Stimulated activated CD4-positive, alpha-beta T cell treated with anti-CD3 and anti-CD28 coated beads, Interleukin-15, amount 100 ng/mL, for 24 hours (primary cell): ENCODE measurements at regions not wholly inside any gene's neighbourhood (a gene's known extent, or its start where the extent isn't known, plus 50 kb on each side); places are given as distances from the start of the nearest gene placed in this dataset.

ENCODE experiments used
- DNase-seq: peaks from one replicate; pipeline ENCODE4 v3.0.0-alpha.2; 2020

DNA sequence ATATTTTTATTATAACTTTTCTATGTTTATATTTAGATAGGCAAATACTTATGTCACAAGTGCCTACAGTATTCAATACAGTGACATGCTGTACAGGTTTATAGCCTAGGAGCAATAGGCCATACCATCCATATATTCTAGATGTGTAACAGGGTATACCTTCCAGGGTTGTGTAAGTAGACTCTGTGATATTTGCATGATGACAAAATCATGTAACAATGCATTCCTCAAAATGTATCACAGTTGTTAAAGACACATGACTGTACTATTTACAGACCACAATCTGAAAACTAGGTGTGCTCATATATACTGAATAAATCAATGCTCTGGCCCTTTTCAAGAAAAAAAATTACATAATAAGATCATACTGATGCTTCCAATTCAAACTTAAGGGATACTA lies 433.2 kb upstream of the RGPD4 start:
- no peak for DNase-seq

DNA sequence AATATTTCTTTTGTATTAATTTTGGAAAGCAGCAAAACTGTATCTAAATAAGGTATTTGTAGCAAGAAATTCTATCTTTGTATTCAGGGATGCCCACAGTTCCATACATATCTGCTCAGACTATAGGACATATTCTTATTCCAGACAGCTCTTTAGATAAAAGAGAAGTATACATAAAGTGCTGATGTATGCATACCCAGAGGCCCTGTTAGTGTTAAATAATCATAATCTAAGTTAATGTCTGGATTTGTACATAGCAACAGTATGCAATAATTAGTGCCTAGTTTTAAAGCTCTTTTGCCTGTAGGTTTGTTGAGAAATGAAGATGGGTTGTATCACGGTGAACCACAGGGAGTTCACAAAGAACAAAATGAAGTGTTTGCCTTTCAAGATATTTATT lies 428.0 kb upstream of the RGPD4 start:
- no peak for DNase-seq

DNA sequence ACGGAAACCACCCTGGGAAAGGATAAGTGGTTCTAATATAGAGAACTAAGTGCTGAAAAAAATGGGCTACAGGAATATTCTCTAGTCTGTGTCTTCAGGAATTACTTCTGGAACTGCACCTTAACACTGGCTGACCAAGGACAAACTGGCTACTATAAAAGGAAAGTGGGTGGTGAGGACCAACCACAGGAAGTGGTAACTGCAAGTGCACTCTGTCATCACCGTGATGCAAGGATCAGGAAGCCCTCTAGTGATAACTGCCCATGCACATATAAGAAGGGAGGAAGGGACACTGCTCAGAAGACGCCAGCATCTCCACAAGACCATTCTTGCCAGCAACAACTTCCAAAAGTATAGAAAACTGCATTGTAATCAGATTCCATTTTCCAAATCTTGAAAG lies 424.4 kb upstream of the RGPD4 start:
- DNase-seq = no peak

DNA sequence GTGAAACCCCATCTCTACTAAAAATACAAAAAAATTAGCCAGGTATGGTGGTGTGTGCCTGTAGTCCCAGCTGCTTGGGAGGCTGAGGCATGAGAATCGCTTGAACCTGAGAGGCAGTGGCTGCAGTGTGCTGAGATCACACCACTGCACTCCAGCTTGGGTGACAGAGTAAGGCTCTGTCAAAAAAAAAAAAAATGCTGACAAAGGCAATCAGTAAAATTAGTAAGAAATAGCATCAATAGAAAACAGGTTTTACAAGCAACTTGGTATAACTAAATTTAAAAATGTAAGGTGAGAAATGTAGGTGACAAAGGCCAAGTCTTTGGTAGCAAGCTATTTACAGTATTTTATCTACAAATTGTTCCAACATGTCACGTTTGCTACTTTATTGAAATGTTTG lies 421.4 kb upstream of the RGPD4 start:
- no peak for DNase-seq

DNA sequence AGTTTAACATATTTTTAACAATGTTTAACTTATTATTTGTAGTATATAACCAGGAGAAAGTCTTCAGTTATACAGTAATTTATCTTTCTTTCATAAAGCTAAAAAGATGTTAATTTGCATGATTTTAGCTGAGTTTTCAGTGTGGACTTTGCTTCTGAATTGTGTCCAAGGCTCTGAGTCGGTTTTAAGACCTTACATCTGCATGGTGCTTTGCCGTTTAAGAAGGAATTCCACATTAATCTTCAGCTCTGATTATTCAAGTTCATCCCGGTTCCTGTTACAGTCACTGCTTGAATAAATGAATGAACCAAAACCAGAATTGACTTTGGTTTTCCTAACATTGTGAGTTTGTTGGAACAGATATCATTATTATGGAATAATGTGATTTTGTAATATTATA lies 419.7 kb upstream of the RGPD4 start:
- no peak for DNase-seq

DNA sequence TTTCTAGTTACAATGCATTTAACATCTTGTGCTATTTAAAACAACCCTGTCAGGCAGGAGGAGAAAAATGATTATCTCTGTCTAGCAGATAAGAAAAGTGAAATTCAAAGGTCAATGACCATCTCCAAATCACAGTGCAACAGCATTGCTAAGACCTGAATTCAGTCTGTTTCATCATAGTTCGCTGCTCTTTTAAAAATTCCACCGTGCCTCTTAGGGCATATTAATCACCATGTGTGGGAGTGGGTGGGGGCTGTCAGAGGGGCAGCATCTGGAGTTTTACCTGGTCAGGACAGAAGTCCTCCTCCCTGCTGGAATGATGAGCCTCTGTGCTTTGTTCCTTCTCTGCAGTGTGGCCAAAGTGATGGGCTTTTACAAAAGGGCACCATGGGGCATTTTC lies 418.7 kb upstream of the RGPD4 start:
- DNase-seq = no peak

DNA sequence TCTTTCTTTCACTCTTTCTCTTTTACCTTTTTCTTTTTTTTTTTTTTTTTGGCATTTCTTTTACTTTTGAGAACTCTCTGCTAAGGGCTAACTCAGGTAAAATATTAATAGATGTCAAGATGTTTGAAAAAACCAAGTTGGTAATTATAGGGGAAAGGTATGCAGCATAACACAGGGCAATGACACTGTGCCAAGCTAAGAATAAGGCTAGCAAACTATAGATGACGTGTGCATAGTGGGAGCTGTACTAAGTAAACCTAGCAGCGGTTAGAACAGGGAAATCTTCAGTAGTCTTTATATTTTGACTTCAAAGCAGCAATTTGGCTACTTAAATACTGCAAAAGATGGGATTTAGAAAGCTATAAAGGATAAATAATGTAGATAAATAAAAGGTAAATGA lies 415.4 kb upstream of the RGPD4 start:
- DNase-seq = no peak

DNA sequence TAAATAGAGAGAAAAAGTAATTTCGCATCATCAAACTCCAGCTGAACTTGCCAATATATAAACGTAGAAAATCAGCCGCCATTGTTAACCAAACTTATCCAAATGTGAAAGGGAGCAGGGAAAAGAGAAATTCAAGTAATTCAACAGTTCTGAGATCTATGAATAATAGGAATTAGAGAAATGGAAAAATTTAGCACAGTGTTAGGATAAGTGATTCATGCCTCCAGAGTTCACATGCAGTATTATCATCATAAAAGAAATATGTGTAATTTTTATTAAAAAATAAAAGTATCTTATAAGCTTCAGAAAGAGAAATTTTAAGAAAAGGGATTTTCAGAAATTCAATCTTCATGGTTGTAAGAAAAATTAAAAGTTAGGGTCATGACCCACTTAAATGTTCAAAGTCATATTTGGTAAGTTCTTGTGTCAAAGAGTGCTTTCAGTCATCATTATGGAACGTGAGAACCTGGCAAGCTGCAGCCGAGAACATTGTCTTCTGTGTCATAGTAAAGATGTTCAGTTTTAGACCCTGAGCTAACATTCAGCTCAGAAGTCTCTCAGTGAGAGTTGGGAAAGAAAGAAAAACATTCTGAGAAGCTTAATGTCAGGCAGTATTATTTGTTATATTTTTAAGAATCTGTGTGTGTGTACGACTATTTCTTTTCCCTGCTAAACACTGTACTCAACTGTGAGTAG lies 414.3 kb upstream of the RGPD4 start:
- DNase-seq = no peak

DNA sequence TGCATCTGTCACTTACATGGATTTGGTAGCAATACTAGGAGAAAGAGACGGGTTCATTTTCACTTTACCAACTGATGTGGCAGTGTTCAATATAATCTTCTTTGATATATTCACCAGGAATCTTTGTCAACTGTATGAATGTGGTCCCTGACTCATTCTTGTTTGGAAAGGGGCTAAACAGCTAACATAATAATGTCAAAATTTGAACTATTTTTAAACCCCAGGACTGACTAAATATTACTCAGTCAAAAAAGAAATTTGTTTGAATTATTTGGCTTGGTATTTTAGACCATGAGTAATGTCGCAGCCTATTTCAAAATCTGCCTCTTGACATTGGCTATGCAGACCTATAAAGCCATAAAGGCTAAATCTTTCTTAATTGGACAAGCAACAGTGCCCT lies 413.7 kb upstream of the RGPD4 start:
- no peak for DNase-seq

DNA sequence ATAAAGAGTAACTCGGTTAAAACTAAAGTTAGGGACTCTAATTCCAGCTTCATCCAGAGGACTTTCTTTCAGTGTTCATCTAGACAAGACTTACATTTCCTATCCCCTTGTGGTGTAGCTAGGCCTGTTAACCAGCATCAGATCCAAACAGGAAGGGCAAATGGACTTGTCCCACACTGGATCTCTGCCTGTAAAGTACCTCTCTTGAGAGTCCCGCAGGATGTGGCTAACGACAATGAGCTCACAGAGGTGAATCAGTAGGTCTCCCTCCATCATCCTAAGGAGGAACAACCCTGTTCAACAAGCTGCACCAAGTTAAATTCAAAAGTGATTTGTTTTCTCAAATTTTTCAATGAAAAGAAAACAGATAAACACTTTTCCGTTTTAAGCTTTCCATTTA lies 412.3 kb upstream of the RGPD4 start:
- DNase-seq = no peak

DNA sequence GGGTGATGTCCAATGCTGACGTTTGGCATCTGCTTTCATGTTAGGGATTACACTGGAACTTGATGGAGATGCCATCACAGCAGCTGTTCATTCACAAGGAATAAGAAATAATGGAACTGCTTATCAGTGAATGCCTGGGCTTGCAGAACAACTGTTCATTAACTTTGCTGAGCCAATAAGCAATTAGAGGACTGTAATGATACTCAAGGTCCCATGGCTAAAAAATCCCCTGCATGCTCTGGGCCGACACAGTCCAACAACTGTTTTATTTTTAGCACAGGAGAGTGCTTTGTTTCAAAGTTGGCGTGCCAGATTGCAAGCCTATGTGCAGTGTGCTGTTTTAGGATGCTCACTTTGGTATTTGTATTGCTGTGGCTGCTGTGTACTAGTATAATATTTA lies 408.0 kb upstream of the RGPD4 start:
- no peak for DNase-seq

DNA sequence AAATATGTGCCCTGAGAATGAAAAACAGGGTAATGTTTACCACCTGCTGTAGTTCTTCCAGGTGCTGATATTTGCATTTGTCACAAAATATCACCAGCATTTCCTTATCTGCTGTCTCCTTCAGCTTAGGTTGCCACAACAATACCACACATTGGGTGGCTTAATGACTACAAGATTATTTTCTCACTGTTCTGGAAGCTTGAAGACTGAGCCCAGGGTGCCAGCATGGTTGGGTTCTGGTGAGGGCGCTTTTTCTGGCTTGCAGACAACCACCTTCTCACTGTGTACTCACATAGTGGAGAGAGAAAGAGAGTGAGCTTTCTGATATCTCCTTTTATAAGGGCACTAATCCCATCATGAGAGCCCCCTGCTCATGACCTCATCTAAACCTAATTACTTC lies 407.5 kb upstream of the RGPD4 start:
- no peak for DNase-seq

DNA sequence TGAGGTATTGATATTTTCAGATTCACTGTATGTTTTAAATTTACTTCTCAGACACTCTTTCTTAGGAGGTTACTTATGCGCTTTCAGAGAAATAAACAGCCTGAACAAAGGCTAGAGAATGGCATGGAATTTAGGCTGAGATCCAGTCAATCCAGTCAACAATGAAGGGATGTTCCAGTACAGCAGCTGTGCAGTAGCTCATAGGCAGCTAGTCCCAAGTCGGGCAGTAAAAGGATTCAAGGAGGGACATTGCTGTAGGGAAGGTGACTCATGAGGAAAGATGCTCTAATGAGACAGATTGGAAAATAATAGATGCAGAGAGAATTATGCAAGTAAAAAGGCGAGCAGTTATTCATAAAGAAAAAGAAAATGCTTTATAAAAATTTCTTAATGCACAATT lies 397.9 kb upstream of the RGPD4 start:
- no peak for DNase-seq

DNA sequence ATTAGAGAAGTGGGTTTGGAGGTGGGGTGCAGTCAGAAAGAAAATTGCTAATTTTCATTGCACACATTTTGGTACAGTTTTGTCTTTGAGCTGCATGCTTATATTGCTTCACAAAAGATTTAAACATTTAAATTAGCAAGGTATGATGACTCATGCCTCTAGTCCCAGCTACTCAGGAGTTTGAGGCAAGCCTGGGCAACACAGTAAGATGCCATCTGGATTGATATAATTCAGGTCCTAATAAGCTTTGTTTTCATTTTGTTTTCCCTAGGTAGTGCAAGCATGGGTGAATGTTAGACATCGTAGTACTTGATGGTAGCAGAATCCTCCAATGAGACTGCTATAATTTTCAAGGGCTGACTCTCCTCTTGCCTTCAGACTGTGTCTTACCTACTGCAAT lies 396.7 kb upstream of the RGPD4 start:
- no peak for DNase-seq

DNA sequence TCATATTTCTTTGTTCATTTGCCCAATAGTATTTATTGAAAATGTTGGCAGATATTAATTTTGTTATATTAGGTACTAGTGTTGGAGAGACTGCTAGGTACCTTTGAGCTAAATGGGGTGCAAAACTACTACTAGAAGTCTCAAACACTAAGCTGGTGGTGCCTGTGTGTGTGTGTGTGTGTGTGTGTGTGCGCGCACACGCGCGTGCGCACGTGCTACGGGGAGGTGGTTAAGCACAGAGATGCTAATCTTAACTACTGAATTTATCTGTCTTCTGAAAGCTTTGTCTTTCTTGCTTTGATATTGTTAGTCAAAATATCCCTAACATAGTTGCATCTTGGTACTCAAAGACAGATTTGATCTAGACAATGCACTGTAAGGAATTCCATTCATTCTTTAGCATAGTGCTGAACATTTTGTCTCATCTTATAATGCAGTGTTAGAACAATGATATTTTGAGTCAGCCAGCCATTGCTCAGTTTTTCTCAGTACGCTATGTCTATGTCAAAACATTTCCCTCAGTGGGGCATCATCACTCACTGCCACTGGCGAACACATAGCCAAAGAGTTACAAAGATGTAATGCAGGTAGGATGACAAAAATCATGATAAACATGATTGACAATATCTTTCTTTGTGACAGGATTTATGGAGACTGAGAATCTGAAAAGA lies 396.0 kb upstream of the RGPD4 start:
- no peak for DNase-seq

DNA sequence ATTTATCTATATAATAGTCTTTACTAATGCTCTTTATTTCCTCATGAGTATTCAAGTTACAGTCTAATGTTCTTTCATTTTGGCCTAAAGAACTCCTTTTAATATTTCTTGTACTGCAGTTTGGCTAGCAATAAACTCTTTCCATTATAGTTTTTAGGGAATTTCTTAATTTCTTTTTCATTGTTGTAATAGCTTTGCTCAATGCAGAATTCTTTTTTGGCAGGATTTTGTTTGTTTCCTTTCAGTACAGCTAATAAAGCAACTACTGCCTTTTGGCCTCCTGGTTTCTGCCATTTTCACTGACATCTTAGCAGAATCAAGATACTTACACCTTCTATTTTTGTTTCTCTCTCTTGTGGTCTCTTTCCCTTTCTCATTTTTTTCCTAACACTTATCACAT lies 390.4 kb upstream of the RGPD4 start:
- DNase-seq = no peak

DNA sequence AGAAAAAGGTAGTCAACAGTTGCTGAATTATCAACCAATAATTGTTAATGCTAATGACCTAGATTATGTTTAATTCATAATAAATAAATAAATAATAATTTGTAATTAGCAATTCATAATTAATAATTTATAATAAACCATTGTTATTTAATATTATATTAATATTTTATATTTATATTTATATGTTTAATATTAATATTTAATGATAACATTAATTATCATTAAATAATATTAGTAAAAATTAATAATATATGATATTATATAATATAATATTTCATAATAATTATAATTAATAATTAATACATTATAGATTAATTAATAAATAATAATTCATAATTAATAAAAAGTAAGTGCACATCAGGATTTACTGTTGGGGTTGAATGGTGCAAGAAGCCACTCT lies 389.4 kb upstream of the RGPD4 start:
- no peak for DNase-seq

DNA sequence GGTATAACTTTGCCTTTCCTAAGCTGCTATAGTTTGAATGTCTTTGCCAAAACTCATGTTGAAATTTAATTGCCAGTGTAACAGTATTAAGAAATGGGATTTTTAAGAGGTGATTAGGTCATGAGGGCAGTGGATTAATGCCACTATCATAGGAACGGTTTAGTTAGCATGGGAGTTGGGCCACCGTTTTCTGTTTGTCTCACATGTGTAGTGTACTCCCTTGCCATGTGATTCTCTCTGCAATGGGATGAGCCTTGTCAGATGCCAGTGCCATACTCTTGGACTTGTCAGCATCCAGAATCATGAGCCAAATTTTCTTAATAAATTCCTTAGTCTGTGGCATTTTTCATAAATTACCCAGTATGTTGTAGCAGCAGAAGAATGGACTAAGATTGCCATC lies 388.9 kb upstream of the RGPD4 start:
- DNase-seq = no peak

DNA sequence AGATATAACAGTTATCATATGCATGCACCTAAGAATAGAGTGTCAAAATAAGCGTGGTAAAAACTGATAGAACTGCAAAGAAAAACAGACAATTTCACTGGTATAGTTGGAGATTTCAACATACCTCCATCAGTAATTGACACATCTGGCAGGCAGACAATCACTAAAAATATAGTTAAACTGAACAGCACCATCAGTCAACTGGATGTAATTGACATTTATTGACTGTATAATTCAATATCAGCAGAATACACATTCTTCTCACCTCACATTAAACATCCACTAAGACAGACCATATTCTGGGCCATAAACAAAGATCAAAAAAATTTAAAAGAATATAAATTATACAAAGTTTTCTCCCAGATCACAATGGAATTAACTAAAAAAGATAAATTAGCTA lies 378.5 kb upstream of the RGPD4 start:
- no peak for DNase-seq

DNA sequence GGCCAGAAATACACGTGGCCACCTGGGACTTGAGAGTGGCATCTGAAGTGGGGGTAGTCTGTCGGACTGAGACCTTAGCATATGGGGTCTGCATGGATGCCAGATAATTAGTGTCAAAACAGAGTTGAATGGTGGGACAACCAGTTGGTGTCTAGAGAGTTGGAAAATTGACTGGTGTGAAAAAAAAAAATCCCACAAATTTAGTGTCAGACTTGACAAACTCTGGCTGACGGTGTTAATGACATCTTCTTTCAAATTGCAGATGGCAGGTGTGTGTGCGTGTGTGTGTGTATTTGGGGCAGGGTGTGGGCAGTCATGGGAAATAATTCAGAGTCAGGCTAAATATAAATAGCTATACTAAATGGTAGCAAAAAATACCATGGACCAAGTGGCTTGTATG lies 365.4 kb upstream of the RGPD4 start:
- DNase-seq = no peak

DNA sequence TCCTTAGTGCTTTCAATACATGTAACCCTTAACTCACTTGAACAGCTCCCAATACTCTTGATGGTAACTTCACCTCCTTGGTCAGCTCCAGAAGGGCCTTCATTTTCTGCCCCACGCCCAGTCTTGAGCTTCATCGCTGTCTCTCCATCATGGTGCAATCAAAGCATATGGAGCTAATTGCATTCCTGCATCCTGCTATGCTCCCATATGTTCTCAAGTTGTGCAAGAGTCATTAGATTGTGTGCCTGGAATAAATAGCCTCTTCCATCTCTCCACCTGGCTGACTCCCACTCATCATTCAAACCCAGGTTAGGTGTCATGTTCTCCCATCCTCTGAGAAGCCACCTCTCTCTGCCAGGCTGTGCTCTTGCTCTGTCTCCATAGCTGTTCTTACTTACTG lies 364.5 kb upstream of the RGPD4 start:
- DNase-seq = no peak

DNA sequence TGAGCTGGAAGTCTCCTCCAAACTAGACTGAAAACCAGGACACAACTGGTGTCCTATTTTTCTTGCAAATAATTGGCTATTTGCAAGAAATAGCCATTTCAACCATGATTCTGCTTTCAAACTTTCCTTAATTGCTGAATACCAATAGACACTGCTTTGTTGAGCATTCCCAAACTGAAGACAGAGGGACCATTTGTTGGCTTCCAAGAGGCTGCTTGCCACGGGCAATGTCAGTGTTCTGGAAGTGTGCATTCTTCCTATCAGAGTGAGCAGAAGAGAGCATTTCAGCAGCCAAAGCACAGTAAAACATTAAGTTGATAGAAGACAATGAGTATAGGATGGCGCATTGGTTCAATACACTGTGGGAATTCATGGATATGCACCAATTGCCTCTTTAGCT lies 360.5 kb upstream of the RGPD4 start:
- DNase-seq = no peak

DNA sequence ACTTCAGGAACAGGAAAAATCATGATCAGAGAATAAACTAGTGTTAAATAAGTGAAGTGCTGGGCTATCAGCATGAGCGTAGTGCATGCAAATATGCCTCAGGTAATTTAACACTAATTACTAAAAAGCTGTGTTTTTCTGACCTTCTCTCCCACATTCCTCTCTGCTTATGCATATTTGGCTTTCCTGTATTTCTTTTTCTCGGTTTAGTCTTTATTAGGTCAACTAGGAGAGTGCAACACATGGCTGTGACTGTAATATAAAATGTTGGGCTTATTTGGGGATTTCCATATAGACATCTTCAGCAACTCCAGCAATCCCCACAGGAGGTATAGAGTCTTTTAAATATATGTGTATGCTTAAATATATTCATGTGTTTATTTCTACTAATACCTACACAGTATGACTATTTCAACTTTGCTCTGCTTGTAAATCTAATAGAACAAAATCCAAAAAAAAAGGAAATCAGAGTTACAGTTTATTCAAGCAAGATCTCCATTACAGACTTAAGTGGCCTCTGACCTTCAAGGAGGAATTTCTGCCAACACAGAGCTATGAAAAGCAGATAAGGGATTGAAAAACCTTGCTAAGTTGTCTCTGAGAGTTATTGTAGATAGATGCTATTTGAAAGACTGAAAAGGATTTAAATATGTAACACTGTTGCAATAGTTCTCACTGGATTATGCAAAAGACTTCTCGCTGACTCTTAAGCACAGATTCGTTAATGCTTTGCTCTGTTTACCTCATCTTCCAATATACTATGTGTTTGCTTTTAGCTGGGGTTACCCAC lies 359.5 kb upstream of the RGPD4 start:
- no peak for DNase-seq

DNA sequence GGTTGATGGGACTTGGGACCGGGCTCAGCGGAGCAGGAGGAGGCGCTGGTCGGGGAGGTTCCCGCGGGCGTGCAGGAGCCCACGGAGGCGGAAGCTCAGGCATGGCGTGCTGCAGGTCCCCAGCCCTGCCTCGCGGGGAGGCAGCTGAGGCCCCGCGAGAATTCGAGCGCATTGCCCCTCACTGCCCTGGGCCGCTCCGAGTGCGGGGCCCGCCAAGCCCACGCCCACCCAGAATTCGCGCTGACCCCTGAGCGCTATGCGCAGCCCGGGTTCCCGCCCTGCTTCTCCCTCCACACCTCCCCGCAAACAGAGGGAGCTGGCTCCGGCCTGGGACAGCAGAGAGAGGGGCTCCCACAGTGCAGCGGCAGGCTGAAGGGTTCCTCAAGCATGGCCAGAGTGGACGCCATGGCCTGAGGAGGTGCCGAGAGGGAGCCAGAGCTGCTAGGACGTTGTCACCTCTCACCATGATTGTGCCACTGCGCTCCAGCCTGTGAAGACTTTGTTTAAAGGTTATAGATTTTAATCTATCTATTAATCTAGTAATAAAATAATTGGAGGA lies 357.2 kb upstream of the RGPD4 start:
- DNase-seq = no peak
